IMR-90 (cell line): ENCODE measurements at regions not wholly inside any gene's neighbourhood (a gene's known extent, or its start where the extent isn't known, plus 50 kb on each side); places are given as distances from the start of the nearest gene placed in this dataset.

ENCODE experiments used
- ATAC-seq: fragments of 200-7000 bp; cut with Tn5 transposase; 2 replicates; pipeline ENCODE4 v1.9.1; 2020; ENCODE audit warnings: low read depth, mild to moderate bottlenecking, moderate library complexity
- BruUV-seq: library from RNA; stranded (reverse); fragments of 400-500 nt; replicated peaks from 2 replicates; lab custom pipeline; 2021; lab: Mats Ljungman, UMichigan
- CTCF ChIA-PET: fragments of 300-600 bp; formaldehyde crosslinking; extraction: SDS; loops from one replicate; lab custom pipeline; 2021; ENCODE audit warnings: antibody characterized with exemption; lab: Yijun Ruan, JAX
- POLR2A ChIA-PET: fragments of 300-600 bp; sonication (Branson Sonifier 250); formaldehyde crosslinking; loops from one replicate; lab custom pipeline; 2022; ENCODE audit warnings: antibody characterized with exemption; ENCODE audit not compliant: unreplicated experiment; lab: Charles Lee
- DNase-seq: peaks from one replicate; pipeline ENCODE4 v3.0.0; 2013
- H2AFZ ChIP-seq: replicated peaks from 2 replicates; pipeline ENCODE3; 2013; ENCODE audit warnings: low read length, mild to moderate bottlenecking; ENCODE audit not compliant: poor library complexity
- H2AK5ac ChIP-seq: 2 replicates; pipeline ENCODE4 v1.6.1; 2013; ENCODE audit warnings: low read depth, low read length, inconsistent platforms
- H2AK9ac ChIP-seq: replicated peaks from 2 replicates; pipeline ENCODE3; 2013; ENCODE audit warnings: mild to moderate bottlenecking, low read depth, low read length, moderate library complexity; ENCODE audit not compliant: poor library complexity
- H2BK120ac ChIP-seq: 2 replicates; pipeline ENCODE4 v1.6.1; 2013; ENCODE audit warnings: low read depth, low read length, inconsistent platforms
- H2BK15ac ChIP-seq: 3 replicates; pipeline ENCODE4 v1.6.1; 2013; ENCODE audit warnings: low read depth, low read length, inconsistent platforms
- H2BK20ac ChIP-seq: 2 replicates; pipeline ENCODE4 v1.6.1; 2013; ENCODE audit warnings: low read depth, mild to moderate bottlenecking, inconsistent platforms, low read length, moderate library complexity
- H2BK5ac ChIP-seq: 2 replicates; pipeline ENCODE4 v1.6.1; 2013; ENCODE audit warnings: mild to moderate bottlenecking, low read depth, low read length, inconsistent platforms; ENCODE audit not compliant: poor library complexity, severe bottlenecking
- H3K14ac ChIP-seq: replicated peaks from 2 replicates; pipeline ENCODE4 v1.6.1; 2013; ENCODE audit warnings: low read depth, low read length, inconsistent platforms
- H3K18ac ChIP-seq: 2 replicates; pipeline ENCODE4 v1.6.1; 2013; ENCODE audit warnings: low read depth, low read length, control low read depth
- H3K23ac ChIP-seq: 2 replicates; pipeline ENCODE4 v1.6.1; 2013; ENCODE audit warnings: low read depth, low read length, inconsistent platforms
- H3K27ac ChIP-seq: 2 replicates; pipeline ENCODE4 v1.5.1; 2013; ENCODE audit warnings: mild to moderate bottlenecking, control low read depth, low read length; ENCODE audit not compliant: insufficient read depth
- H3K27me3 ChIP-seq: 2 replicates; pipeline ENCODE4 v1.6.1; 2013; ENCODE audit warnings: low read length; ENCODE audit not compliant: control insufficient read depth, insufficient read depth
- H3K36me3 ChIP-seq: 2 replicates; pipeline ENCODE4 v1.6.1; 2013; ENCODE audit warnings: low read length, mixed read lengths; ENCODE audit not compliant: control insufficient read depth, insufficient read depth
- H3K4ac ChIP-seq: 2 replicates; pipeline ENCODE4 v1.6.1; 2013; ENCODE audit warnings: low read depth, low read length, inconsistent platforms
- H3K4me1 ChIP-seq: 2 replicates; pipeline ENCODE4 v1.6.1; 2013; ENCODE audit warnings: low read length, mixed read lengths; ENCODE audit not compliant: control insufficient read depth, insufficient read depth
- H3K4me2 ChIP-seq: 2 replicates; pipeline ENCODE4 v1.6.1; 2013; ENCODE audit warnings: low read depth, mild to moderate bottlenecking, control low read depth, low read length, moderate library complexity
- H3K4me3 ChIP-seq: 2 replicates; pipeline ENCODE4 v1.5.1; 2013; ENCODE audit warnings: low read depth, mild to moderate bottlenecking, control low read depth, low read length, moderate library complexity; ENCODE audit not compliant: insufficient read depth
- H3K56ac ChIP-seq: 2 replicates; pipeline ENCODE4 v1.6.1; 2013; ENCODE audit warnings: low read length, inconsistent platforms; ENCODE audit not compliant: insufficient read depth; ENCODE audit errors: extremely low read depth
- H3K79me1 ChIP-seq, 2 experiments: 2 replicates each; pipeline ENCODE4 v1.6.1; 2013; ENCODE audit warnings: low read length in 2 of 2, inconsistent platforms in 1 of 2, low read depth in 1 of 2
- H3K9ac ChIP-seq: 2 replicates; pipeline ENCODE4 v1.6.1; 2013; ENCODE audit warnings: low read depth, low read length, control low read depth
- H3K9me1 ChIP-seq: 2 replicates; pipeline ENCODE4 v1.6.1; 2013; ENCODE audit warnings: low read length, inconsistent platforms; ENCODE audit not compliant: insufficient read depth
- H3K9me3 ChIP-seq: 2 replicates; pipeline ENCODE4 v1.6.1; 2013; ENCODE audit warnings: low read length; ENCODE audit not compliant: control insufficient read depth, insufficient read depth
- H4K20me1 ChIP-seq: 2 replicates; pipeline ENCODE4 v1.6.1; 2013; ENCODE audit warnings: low read length, inconsistent platforms; ENCODE audit not compliant: insufficient read depth
- H4K5ac ChIP-seq: 2 replicates; pipeline ENCODE4 v1.6.1; 2013; ENCODE audit warnings: mild to moderate bottlenecking, low read depth, low read length, control low read depth
- H4K8ac ChIP-seq, 2 experiments: 2 replicates each; pipeline ENCODE4 v1.6.1; 2013; ENCODE audit warnings: low read depth in 2 of 2, low read length in 2 of 2, control low read depth in 1 of 2, inconsistent platforms in 1 of 2
- H4K91ac ChIP-seq: 2 replicates; pipeline ENCODE4 v1.6.1; 2013; ENCODE audit warnings: low read depth, low read length, inconsistent platforms; ENCODE audit not compliant: insufficient read depth
- CEBPB ChIP-seq: IDR thresholded peaks from 2 replicates; pipeline ENCODE4 v1.6.1; 2012; ENCODE audit warnings: low read depth, low read length, improper control_type of control experiment
- CTCF ChIP-seq: conservative IDR thresholded peaks from 2 replicates; pipeline ENCODE4 v1.5.1; 2012; ENCODE audit warnings: mild to moderate bottlenecking, low read depth, low read length, improper control_type of control experiment
- FOS ChIP-seq: fragments of 150-350 bp; IDR thresholded peaks from 2 replicates; pipeline ENCODE4 v1.6.1; 2016; ENCODE audit warnings: low read depth, low read length
- MAFK ChIP-seq: IDR thresholded peaks from 2 replicates; pipeline ENCODE4 v1.6.1; 2012; ENCODE audit warnings: low read depth, low read length, improper control_type of control experiment
- MXI1 ChIP-seq: IDR thresholded peaks from 2 replicates; pipeline ENCODE4 v1.6.1; 2012; ENCODE audit warnings: low read depth, mild to moderate bottlenecking, low read length, moderate library complexity, borderline replicate concordance
- NFE2L2 ChIP-seq: fragments of 150-350 bp; IDR thresholded peaks from 2 replicates; pipeline ENCODE4 v1.6.1; 2016; ENCODE audit warnings: low read depth, mild to moderate bottlenecking, low read length
- POLR2A ChIP-seq: IDR thresholded peaks from 2 replicates; pipeline ENCODE4 v1.6.1; 2012; ENCODE audit warnings: mild to moderate bottlenecking, low read depth, low read length
- RCOR1 ChIP-seq: IDR thresholded peaks from 2 replicates; pipeline ENCODE4 v1.6.1; 2012; ENCODE audit warnings: mild to moderate bottlenecking, low read length, improper control_type of control experiment; ENCODE audit not compliant: insufficient replicate concordance
- RFX5 ChIP-seq: IDR thresholded peaks from 2 replicates; pipeline ENCODE4 v1.8.0; 2012; ENCODE audit warnings: low read depth, mild to moderate bottlenecking, low read length, moderate library complexity
- SMC3 ChIP-seq: fragments of 150-350 bp; IDR thresholded peaks from 2 replicates; pipeline ENCODE4 v1.6.1; 2016; ENCODE audit warnings: low read depth, mild to moderate bottlenecking, antibody characterized with exemption, low read length, moderate library complexity
- WGBS, 2 experiments: methylation state at CpG; one replicate each; pipeline versions ENCODE4 v1.1.5 to v1.1.7; 2013; ENCODE audit warnings: missing lambda C conversion rate in 2 of 2; ENCODE audit not compliant: insufficient read length in 1 of 2; ENCODE audit errors: extremely low coverage in 2 of 2; 5-methylcytosine and 5-hydroxymethylcytosine counted together
- dilution Hi-C: fragments of 300-500 bp; cut with HindIII; formaldehyde crosslinking; loops from one replicate; pipeline ENCODE4 v1.14.3; 2018; ENCODE audit warnings: low sequenced_read_pairs; ENCODE audit not compliant: unreplicated experiment
- in situ Hi-C: fragments of 300-500 bp; cut with MboI; formaldehyde crosslinking; loops from 3 replicates; pipeline ENCODE4 v1.14.3; 2019; ENCODE audit warnings: low sequenced_read_pairs, inconsistent platforms, mixed read lengths
- intact Hi-C: fragments of 100-400 bp; cut with micrococcal nuclease; formaldehyde crosslinking; loops from 2 replicates; pipeline ENCODE4 v1.10.0; 2022
- TF ChIP-seq, protein P1 (sequence below): fragments of 150-350 bp; IDR thresholded peaks from 2 replicates; pipeline ENCODE4 v1.6.1; 2016; ENCODE audit warnings: low read depth, mild to moderate bottlenecking, low read length, moderate library complexity, borderline replicate concordance
- TF ChIP-seq, protein P2 (sequence below): fragments of 150-350 bp; IDR thresholded peaks from 2 replicates; pipeline ENCODE4 v1.6.1; 2017; ENCODE audit warnings: mild to moderate bottlenecking, antibody characterized with exemption, low read length, low read depth

DNA sequence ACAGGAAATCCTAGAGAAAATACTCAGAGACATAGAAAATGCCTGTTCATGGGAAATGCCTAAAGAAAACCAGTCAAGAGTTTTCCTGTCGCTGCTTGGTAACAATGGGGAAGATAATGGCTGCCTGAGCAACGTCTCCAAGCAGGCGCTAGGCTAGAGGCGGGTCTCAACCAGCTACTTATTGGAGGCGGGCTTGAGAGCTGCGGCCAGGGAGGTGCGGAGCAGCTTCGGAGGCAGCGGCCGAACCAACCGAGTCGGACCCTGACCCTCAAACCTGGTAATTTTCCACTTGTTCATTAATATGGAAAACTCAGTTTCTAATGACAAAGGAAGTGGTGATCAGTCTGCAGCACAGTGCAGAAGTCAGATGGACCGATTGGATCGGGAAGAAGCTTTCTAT lies 173.1 kb downstream of the DTWD1 start:
- TF ChIP-seq CTCF (no peak), SMC3 (no peak), NFE2L2 (no peak), MXI1 (no peak), CEBPB (no peak), MAFK (no peak), POLR2A (no peak), FOS (no peak), RFX5 (no peak), RCOR1 (no peak)
- TF ChIP-seq, protein P1, sequence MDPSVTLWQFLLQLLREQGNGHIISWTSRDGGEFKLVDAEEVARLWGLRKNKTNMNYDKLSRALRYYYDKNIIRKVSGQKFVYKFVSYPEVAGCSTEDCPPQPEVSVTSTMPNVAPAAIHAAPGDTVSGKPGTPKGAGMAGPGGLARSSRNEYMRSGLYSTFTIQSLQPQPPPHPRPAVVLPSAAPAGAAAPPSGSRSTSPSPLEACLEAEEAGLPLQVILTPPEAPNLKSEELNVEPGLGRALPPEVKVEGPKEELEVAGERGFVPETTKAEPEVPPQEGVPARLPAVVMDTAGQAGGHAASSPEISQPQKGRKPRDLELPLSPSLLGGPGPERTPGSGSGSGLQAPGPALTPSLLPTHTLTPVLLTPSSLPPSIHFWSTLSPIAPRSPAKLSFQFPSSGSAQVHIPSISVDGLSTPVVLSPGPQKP, result no peak
- TF ChIP-seq, protein P2, sequence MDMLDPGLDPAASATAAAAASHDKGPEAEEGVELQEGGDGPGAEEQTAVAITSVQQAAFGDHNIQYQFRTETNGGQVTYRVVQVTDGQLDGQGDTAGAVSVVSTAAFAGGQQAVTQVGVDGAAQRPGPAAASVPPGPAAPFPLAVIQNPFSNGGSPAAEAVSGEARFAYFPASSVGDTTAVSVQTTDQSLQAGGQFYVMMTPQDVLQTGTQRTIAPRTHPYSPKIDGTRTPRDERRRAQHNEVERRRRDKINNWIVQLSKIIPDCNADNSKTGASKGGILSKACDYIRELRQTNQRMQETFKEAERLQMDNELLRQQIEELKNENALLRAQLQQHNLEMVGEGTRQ, result no peak

More for the DNA sequence above, 173.1 kb downstream of the DTWD1 start:
- no peaks in the 10 kb centered on the region for H3K9me1 ChIP-seq
- H4K5ac ChIP-seq, result no peak overlapping the region
- H2BK15ac ChIP-seq, result no peak overlapping the region
- H3K14ac ChIP-seq, result no peak overlapping the region
- H2BK20ac ChIP-seq, result no peak overlapping the region
- ChIA-PET CTCF (no interaction called here), POLR2A (no interaction called here)
- H3K27me3 ChIP-seq, result no peaks in the 10 kb centered on the region
- H2BK120ac ChIP-seq, result no peak overlapping the region
- no peak overlapping the region for H2AFZ ChIP-seq
- dilution Hi-C loops, result no loop called here
- no peaks in the 10 kb centered on the region for H3K4me1 ChIP-seq
- H3K79me1 ChIP-seq, result no peaks in the 10 kb centered on the region
- no peaks in the 10 kb centered on the region for H3K36me3 ChIP-seq
- H4K20me1 ChIP-seq, result no peaks in the 10 kb centered on the region
- no peak overlapping the region for H3K4ac ChIP-seq
- ATAC-seq (no peak), DNase-seq (no peak)
- in situ Hi-C loops, result no loop called here
- no peak overlapping the region for H2AK5ac ChIP-seq
- no peak overlapping the region for H3K27ac ChIP-seq
- H3K23ac ChIP-seq, result no peak overlapping the region
- H4K8ac ChIP-seq, result no peak overlapping the region
- intact Hi-C loops, result no loop called here
- H3K4me3 ChIP-seq, result no peak overlapping the region
- H3K9me3 ChIP-seq, result no peaks in the 10 kb centered on the region; the same call in 1 of the 2 replicates
- 100% methylated on average over 2 of the region's 14 CpGs; no CpG with 5 or more reads in 1 of the 2 experiments for WGBS, 2 experiments
- H3K4me2 ChIP-seq, result no peak overlapping the region
- H4K91ac ChIP-seq, result no peak overlapping the region
- no peak overlapping the region for H3K18ac ChIP-seq
- H3K56ac ChIP-seq, result no peak overlapping the region
- no peak overlapping the region for H2AK9ac ChIP-seq
- no peak overlapping the region for H2BK5ac ChIP-seq
- no peak overlapping the region for H3K9ac ChIP-seq
- BruUV-seq, result no TSS peak
